Type B pancreatic cell (in vitro differentiated cells): ENCODE measurements at regions not wholly inside any gene's neighbourhood (a gene's known extent, or its start where the extent isn't known, plus 50 kb on each side); places are given as distances from the start of the nearest gene placed in this dataset.

Experiments used
- DNase-seq: peaks from one replicate; pipeline ENCODE4 v3.0.0; 2021; ENCODE audit warnings: mixed read lengths; ENCODE audit not compliant: unreplicated experiment; ENCODE audit errors: extremely low spot score
- H3K27ac Mint-ChIP-seq: 2 replicates; pipeline ENCODE4 v1.8.0; 2021; ENCODE audit warnings: mild to moderate bottlenecking, mixed read lengths
- H3K27me3 Mint-ChIP-seq: 2 replicates; pipeline ENCODE4 v1.8.0; 2021; ENCODE audit warnings: mixed read lengths
- H3K36me3 Mint-ChIP-seq: 2 replicates; pipeline ENCODE4 v1.8.0; 2021; ENCODE audit warnings: mixed read lengths
- H3K4me1 Mint-ChIP-seq: one replicate; pipeline ENCODE4 v1.8.0; 2021; ENCODE audit warnings: mixed read lengths; ENCODE audit not compliant: unreplicated experiment
- H3K4me3 Mint-ChIP-seq: 2 replicates; pipeline ENCODE4 v1.8.0; 2021; ENCODE audit warnings: mild to moderate bottlenecking, mixed read lengths
- H3K9me3 Mint-ChIP-seq: 2 replicates; pipeline ENCODE4 v1.8.0; 2021; ENCODE audit warnings: mixed read lengths
- CTCF ChIP-seq: fragments of 200-600 bp; sonication (generic); conservative IDR thresholded peaks from 2 replicates; pipeline ENCODE4 v1.5.0; 2021; ENCODE audit warnings: antibody characterized with exemption, mild to moderate bottlenecking

DNA sequence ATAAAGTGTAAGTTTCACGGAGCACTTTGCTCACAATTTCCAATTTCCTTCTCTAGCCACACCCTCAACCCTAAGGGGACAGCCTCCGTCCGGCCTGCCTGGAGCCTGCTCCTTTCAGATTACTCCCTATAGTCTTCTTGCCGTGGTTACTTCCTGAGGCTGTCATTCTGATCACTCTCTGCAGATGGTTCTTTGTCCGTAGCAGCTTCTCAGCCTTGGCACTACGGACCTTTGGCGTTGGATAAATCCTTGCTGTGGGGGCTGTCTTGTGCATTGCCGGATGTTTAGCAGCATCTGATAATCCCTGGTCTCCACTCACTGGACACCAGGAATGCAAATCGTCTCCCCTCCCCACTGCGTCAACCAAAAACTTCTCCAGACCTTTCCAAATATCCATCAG is 447.5 kb upstream of the KIRREL3 start:
- peaks cover 12% of the 10 kb centered on the region for H3K27me3 Mint-ChIP-seq
- no peak for DNase-seq
- H3K4me1 Mint-ChIP-seq = no peaks in the 10 kb centered on the region
- H3K9me3 Mint-ChIP-seq = no peaks in the 10 kb centered on the region
- H3K4me3 Mint-ChIP-seq = no peak overlapping the region
- no peak for TF ChIP-seq CTCF
- no peaks in the 10 kb centered on the region for H3K36me3 Mint-ChIP-seq
- H3K27ac Mint-ChIP-seq = no peak overlapping the region

- Mint-ChIP-seq H3K27ac (no peak overlapping the region), H3K36me3 (no peaks in the 10 kb centered on the region), H3K4me3 (no peak overlapping the region), H3K9me3 (no peaks in the 10 kb centered on the region), H3K27me3 (peaks cover 7% of the 10 kb centered on the region), H3K4me1 (no peaks in the 10 kb centered on the region)
- TF ChIP-seq CTCF = no peak
- DNase-seq = no peak
These were observed 444.9 kb upstream of the KIRREL3 start for GRCh38 chr11:127445476-127445875.

GRCh38 chr11:127443297-127443696 is 442.7 kb upstream of the KIRREL3 start:
- peaks cover 4% of the 10 kb centered on the region for H3K27me3 Mint-ChIP-seq
- no peaks in the 10 kb centered on the region for H3K9me3 Mint-ChIP-seq
- H3K27ac Mint-ChIP-seq = no peak overlapping the region
- no peak overlapping the region for H3K4me3 Mint-ChIP-seq
- H3K4me1 Mint-ChIP-seq = no peaks in the 10 kb centered on the region
- no peak for DNase-seq
- no peaks in the 10 kb centered on the region for H3K36me3 Mint-ChIP-seq
- no peak for TF ChIP-seq CTCF

- no peak for TF ChIP-seq CTCF
- H3K4me3 Mint-ChIP-seq = no peak overlapping the region
- H3K9me3 Mint-ChIP-seq = no peaks in the 10 kb centered on the region
- no peak for DNase-seq
- no peak overlapping the region for H3K27ac Mint-ChIP-seq
- no peaks in the 10 kb centered on the region for H3K4me1 Mint-ChIP-seq
- H3K36me3 Mint-ChIP-seq = no peaks in the 10 kb centered on the region
- peaks cover 10% of the 10 kb centered on the region for H3K27me3 Mint-ChIP-seq
These were observed 440.0 kb upstream of the KIRREL3 start for GRCh38 chr11:127440616-127441015.

DNA sequence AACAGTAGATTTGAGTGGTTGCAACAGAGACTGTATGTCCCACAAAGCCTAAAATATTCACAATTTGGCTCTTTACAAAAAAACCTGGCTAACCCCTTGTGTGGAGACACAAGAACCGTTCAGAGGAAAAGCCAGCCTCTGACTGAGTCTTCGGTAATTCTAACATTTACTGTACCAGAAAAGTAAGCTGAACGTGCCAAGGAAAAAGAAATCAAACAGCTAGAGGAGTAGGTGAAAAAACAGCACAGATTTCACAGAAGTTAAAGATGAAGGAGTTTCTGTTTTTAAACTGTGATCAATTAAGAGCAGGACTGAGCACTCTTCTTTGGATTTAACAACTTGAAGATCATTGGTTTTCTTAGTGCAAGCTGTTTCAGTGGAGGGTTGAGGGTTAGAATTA is 424.7 kb upstream of the KIRREL3 start:
- no peak overlapping the region for H3K27ac Mint-ChIP-seq
- H3K36me3 Mint-ChIP-seq = no peaks in the 10 kb centered on the region
- no peaks in the 10 kb centered on the region for H3K27me3 Mint-ChIP-seq
- no peaks in the 10 kb centered on the region for H3K4me1 Mint-ChIP-seq
- no peak for DNase-seq
- no peaks in the 10 kb centered on the region for H3K9me3 Mint-ChIP-seq
- TF ChIP-seq CTCF = no peak
- H3K4me3 Mint-ChIP-seq = no peak overlapping the region

GRCh38 chr11:127424661-127425060 is 424.1 kb upstream of the KIRREL3 start:
- no peaks in the 10 kb centered on the region for H3K9me3 Mint-ChIP-seq
- no peak for TF ChIP-seq CTCF
- DNase-seq = no peak
- no peak overlapping the region for H3K27ac Mint-ChIP-seq
- no peaks in the 10 kb centered on the region for H3K4me1 Mint-ChIP-seq
- no peaks in the 10 kb centered on the region for H3K36me3 Mint-ChIP-seq
- H3K4me3 Mint-ChIP-seq = no peak overlapping the region
- no peaks in the 10 kb centered on the region for H3K27me3 Mint-ChIP-seq
